Fibroblast of lung (primary cell): ENCODE measurements at regions not wholly inside any gene's neighbourhood (a gene's known extent, or its start where the extent isn't known, plus 50 kb on each side); places are given as distances from the start of the nearest gene placed in this dataset.

Experiments
- DNase-seq, 2 donors: peaks; one replicate each; pipeline versions ENCODE4 v3.0.0 to v3.0.0-alpha.2; 2010; ENCODE audit warnings: low read depth in 2 of 2
- H2AFZ ChIP-seq: 2 replicates; pipeline ENCODE4 v1.5.1; 2012; ENCODE audit warnings: low read length, control low read depth, inconsistent platforms
- H3K27ac ChIP-seq: 2 replicates; pipeline ENCODE4 v1.5.1; 2011; ENCODE audit warnings: low read length, control low read depth; ENCODE audit not compliant: insufficient read depth
- H3K27me3 ChIP-seq: 2 replicates; pipeline ENCODE4 v1.5.1; 2011; ENCODE audit warnings: mild to moderate bottlenecking, low read length; ENCODE audit not compliant: control insufficient read depth, insufficient read depth
- H3K36me3 ChIP-seq: 2 replicates; pipeline ENCODE4 v1.5.1; 2011; ENCODE audit warnings: low read length; ENCODE audit not compliant: control insufficient read depth, insufficient read depth
- H3K4me1 ChIP-seq: 2 replicates; pipeline ENCODE4 v1.5.1; 2011; ENCODE audit warnings: low read length; ENCODE audit not compliant: control insufficient read depth, insufficient read depth; ENCODE audit errors: extremely low read depth
- H3K4me2 ChIP-seq: 2 replicates; pipeline ENCODE4 v1.5.1; 2011; ENCODE audit warnings: low read length, control low read depth; ENCODE audit not compliant: insufficient read depth; ENCODE audit errors: extremely low read depth
- H3K4me3 ChIP-seq, 4 experiments: fragments of 200-600 bp in 1 of 4; sonication (generic) in 1 of 4; replicated peaks in 1 of 4; 2 replicates each; pipeline ENCODE4 v1.5.1; 2011 to 2016; ENCODE audit warnings: low read length in 4 of 4, low read depth in 3 of 4, mild to moderate bottlenecking in 3 of 4, control low read depth in 2 of 4, inconsistent platforms in 1 of 4, mixed read lengths in 1 of 4; ENCODE audit not compliant: insufficient read depth in 1 of 4; ENCODE audit errors: control extremely low read depth in 1 of 4
- H3K79me2 ChIP-seq: 2 replicates; pipeline ENCODE4 v1.5.1; 2012; ENCODE audit warnings: mild to moderate bottlenecking, low read length, inconsistent platforms; ENCODE audit not compliant: control insufficient read depth, insufficient read depth
- H3K9ac ChIP-seq: 2 replicates; pipeline ENCODE4 v1.5.1; 2011; ENCODE audit warnings: mild to moderate bottlenecking, low read length, control low read depth; ENCODE audit not compliant: insufficient read depth
- H3K9me3 ChIP-seq: 2 replicates; pipeline ENCODE4 v1.5.1; 2012; ENCODE audit warnings: low read depth, low read length; ENCODE audit not compliant: control insufficient read depth, insufficient read depth
- H4K20me1 ChIP-seq: 2 replicates; pipeline ENCODE4 v1.5.1; 2011; ENCODE audit warnings: low read length; ENCODE audit not compliant: control insufficient read depth, insufficient read depth; ENCODE audit errors: extremely low read depth
- EZH2 ChIP-seq: IDR thresholded peaks from 2 replicates; pipeline ENCODE4 v1.5.1; 2012; ENCODE audit warnings: low read length, control low read depth, mild to moderate bottlenecking; ENCODE audit errors: missing control alignments
- TF ChIP-seq, protein P1 (sequence below), 2 donors: IDR thresholded peaks in 1 of 2; conservative IDR thresholded peaks in 1 of 2; 1 replicate in 1 of 2; 2 replicates in 1 of 2; pipeline ENCODE4 v1.5.1; 2011 to 2012; ENCODE audit warnings: low read length in 2 of 2, control low read depth in 1 of 2, inconsistent platforms in 1 of 2, low read depth in 1 of 2, mild to moderate bottlenecking in 1 of 2

DNA sequence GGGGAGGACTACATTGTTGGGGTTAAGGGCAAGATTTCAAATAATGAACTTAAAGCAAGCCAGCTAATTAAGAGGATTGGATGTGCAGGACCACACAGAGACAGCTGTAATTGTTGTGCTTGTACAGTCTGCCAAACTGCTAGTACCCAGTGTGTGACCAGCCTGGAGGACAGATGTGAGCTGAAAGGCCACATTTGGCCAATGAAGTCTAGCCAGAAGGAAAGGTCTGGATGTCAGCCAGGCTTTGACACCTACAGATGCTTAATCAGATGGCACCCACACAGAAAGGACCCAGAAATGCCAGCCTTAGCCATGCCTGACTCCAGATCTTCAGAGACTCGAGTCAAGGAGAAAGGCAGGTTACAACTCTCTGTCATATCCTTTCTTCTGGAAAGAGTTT lies 491.1 kb downstream of the KIF4B start:
- Histone ChIP-seq H3K27ac (no peak overlapping the region), H2AFZ (no peak overlapping the region), H3K27me3 (no peaks in the 10 kb centered on the region), H3K9ac (no peak overlapping the region), H3K4me1 (no peaks in the 10 kb centered on the region), H3K79me2 (no peaks in the 10 kb centered on the region), H3K36me3 (no peaks in the 10 kb centered on the region), H3K4me3 (no peak overlapping the region), H4K20me1 (no peaks in the 10 kb centered on the region), H3K4me2 (no peak overlapping the region), H3K9me3 (no peaks in the 10 kb centered on the region)
- no peak for DNase-seq
- TF ChIP-seq, protein P1, sequence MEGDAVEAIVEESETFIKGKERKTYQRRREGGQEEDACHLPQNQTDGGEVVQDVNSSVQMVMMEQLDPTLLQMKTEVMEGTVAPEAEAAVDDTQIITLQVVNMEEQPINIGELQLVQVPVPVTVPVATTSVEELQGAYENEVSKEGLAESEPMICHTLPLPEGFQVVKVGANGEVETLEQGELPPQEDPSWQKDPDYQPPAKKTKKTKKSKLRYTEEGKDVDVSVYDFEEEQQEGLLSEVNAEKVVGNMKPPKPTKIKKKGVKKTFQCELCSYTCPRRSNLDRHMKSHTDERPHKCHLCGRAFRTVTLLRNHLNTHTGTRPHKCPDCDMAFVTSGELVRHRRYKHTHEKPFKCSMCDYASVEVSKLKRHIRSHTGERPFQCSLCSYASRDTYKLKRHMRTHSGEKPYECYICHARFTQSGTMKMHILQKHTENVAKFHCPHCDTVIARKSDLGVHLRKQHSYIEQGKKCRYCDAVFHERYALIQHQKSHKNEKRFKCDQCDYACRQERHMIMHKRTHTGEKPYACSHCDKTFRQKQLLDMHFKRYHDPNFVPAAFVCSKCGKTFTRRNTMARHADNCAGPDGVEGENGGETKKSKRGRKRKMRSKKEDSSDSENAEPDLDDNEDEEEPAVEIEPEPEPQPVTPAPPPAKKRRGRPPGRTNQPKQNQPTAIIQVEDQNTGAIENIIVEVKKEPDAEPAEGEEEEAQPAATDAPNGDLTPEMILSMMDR (conservative IDR thresholded peaks at IDR 0.05 in 1 of 2, IDR thresholded peaks at IDR 0.05 in 1 of 2; ENCODE audit: low read depth in 1 of 2, low read length in 2 of 2) = no peak
- TF ChIP-seq EZH2 = no peak

DNA sequence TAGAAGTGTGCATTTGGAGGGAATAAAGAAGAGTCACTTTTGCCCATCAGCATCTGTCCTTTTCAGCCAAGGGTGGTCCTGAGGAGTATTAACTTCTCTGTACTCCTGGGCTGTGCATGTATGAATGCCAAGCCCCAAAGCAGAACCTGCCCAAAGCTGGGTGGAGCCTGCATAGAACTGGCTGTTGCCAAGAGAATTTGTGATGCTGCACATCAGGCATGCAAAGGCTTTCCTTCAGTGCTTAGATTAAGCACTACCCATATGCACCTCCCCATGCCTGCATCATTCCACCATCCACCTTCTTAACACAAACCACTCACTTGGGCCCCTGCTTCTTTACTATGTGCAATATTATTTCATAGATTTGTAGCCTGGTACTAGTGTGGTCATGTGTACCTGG lies 493.8 kb downstream of the KIF4B start:
- Histone ChIP-seq H3K9ac (no peak overlapping the region), H3K79me2 (no peaks in the 10 kb centered on the region), H4K20me1 (no peaks in the 10 kb centered on the region), H3K9me3 (no peaks in the 10 kb centered on the region), H2AFZ (no peak overlapping the region), H3K4me1 (no peaks in the 10 kb centered on the region), H3K36me3 (no peaks in the 10 kb centered on the region), H3K27ac (no peak overlapping the region), H3K4me2 (no peak overlapping the region), H3K27me3 (no peaks in the 10 kb centered on the region), H3K4me3 (no peak overlapping the region)
- DNase-seq = no peak
- TF ChIP-seq EZH2 = no peak

DNA sequence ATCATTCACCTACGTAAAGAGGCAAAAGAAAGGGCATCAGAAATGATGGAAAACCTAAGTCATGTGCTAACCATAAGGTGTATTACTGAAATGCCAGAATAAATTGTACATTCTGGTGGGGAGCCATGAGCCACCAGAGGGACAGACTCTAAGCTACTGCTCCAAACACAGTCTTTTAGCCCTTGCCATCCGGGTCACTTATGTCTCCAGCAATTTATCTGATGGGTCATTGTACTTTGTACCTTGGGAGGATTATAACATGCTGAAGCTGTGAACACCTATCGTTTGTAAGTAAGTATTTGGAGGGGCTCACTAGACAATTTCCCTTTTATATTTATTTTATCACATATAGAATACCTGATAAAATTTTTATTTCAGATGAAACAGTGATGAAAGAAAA lies 495.1 kb downstream of the KIF4B start:
- Histone ChIP-seq H3K27me3 (no peaks in the 10 kb centered on the region), H3K27ac (no peak overlapping the region), H3K4me3 (no peak overlapping the region), H3K9me3 (no peaks in the 10 kb centered on the region), H4K20me1 (no peaks in the 10 kb centered on the region), H3K36me3 (no peaks in the 10 kb centered on the region), H3K4me2 (no peak overlapping the region), H3K4me1 (no peaks in the 10 kb centered on the region), H2AFZ (no peak overlapping the region), H3K9ac (no peak overlapping the region), H3K79me2 (no peaks in the 10 kb centered on the region)
- no peak for DNase-seq
- TF ChIP-seq, protein P1 (conservative IDR thresholded peaks at IDR 0.05 in 1 of 2, IDR thresholded peaks at IDR 0.05 in 1 of 2; ENCODE audit: low read depth in 1 of 2, low read length in 2 of 2) = no peak
- no peak for TF ChIP-seq EZH2
